ENCODE measurements at regions not wholly inside any gene's neighbourhood (a gene's known extent, or its start where the extent isn't known, plus 50 kb on each side); places are given as distances from the start of the nearest gene placed in this dataset.

GRCh38 chr10:29826801-29827450, 192.2 kb upstream of the SVIL start:
- no peak overlapping the region for H3K27ac ChIP-seq
- intact Hi-C loops (cut with DNase I; ENCODE audit: low total_unique reads), result no loop called here
- no peaks in the 10 kb centered on the region for H3K36me3 ChIP-seq
- H3K9me3 ChIP-seq, result peaks cover 0 to 10% (median 0%) of the 10 kb centered on the region in 3 donors
- H3K4me1 ChIP-seq, result peaks cover 0 to 8% (median 3%) of the 10 kb centered on the region in 4 donors
- no peak overlapping the region for H3K4me3 ChIP-seq
- TF ChIP-seq CTCF (IDR thresholded peaks at IDR 0.05), result no peak
- no peak for DNase-seq
- no peaks in the 10 kb centered on the region for H3K27me3 ChIP-seq

GRCh38 chr10:29826221-29826620, 191.4 kb upstream of the SVIL start:
- intact Hi-C loops (cut with DNase I; ENCODE audit: low total_unique reads), result no loop called here
- peaks cover 0 to 8% (median 4%) of the 10 kb centered on the region in 4 donors for H3K4me1 ChIP-seq

GRCh38 chr10:29823553-29824080, 188.8 kb upstream of the SVIL start:
- Histone ChIP-seq H3K4me1 (peaks cover 0 to 14% (median 3%) of the 10 kb centered on the region in 4 donors), H3K4me3 (no peak overlapping the region), H3K9me3 (no peaks in the 10 kb centered on the region), H3K27me3 (no peaks in the 10 kb centered on the region), H3K27ac (no peak overlapping the region), H3K36me3 (no peaks in the 10 kb centered on the region)
- no peak for TF ChIP-seq CTCF (IDR thresholded peaks at IDR 0.05)
- intact Hi-C loops (cut with DNase I; ENCODE audit: low total_unique reads), result no loop called here
- no peak for DNase-seq

More at GRCh38 chr10:29826221-29826620, 191.4 kb upstream of the SVIL start:
- Histone ChIP-seq H3K27ac (no peak overlapping the region), H3K27me3 (no peaks in the 10 kb centered on the region), H3K4me3 (no peak overlapping the region), H3K9me3 (peaks cover 0 to 10% (median 0%) of the 10 kb centered on the region in 3 donors), H3K36me3 (no peaks in the 10 kb centered on the region)
- no peak for DNase-seq
- TF ChIP-seq CTCF (IDR thresholded peaks at IDR 0.05), result no peak

- no peak for TF ChIP-seq CTCF (IDR thresholded peaks at IDR 0.05)
- H3K4me3 ChIP-seq, result peak overlapping the region in 1 of 2 donors; percentile 5
- peaks cover 0 to 10% (median 0%) of the 10 kb centered on the region in 4 donors for H3K4me1 ChIP-seq
- peak; percentile 53 to 74 for DNase-seq
- H3K27ac ChIP-seq, result peak overlapping the region; percentile 46 to 59
- intact Hi-C loops (cut with DNase I; ENCODE audit: low total_unique reads), result no loop called here
- H3K36me3 ChIP-seq, result no peaks in the 10 kb centered on the region
- no peaks in the 10 kb centered on the region for H3K9me3 ChIP-seq
- no peaks in the 10 kb centered on the region for H3K27me3 ChIP-seq
Observed at GRCh38 chr10:29820890-29821461, 186.2 kb upstream of the SVIL start.

GRCh38 chr10:29816801-29817558, 182.2 kb upstream of the SVIL start:
- H3K27ac ChIP-seq, result no peak overlapping the region
- intact Hi-C loops (cut with DNase I; ENCODE audit: low total_unique reads), result no loop called here
- no peaks in the 10 kb centered on the region for H3K36me3 ChIP-seq
- TF ChIP-seq CTCF (IDR thresholded peaks at IDR 0.05), result no peak
- H3K9me3 ChIP-seq, result no peaks in the 10 kb centered on the region
- no peak overlapping the region for H3K4me3 ChIP-seq
- DNase-seq, result no peak
- no peaks in the 10 kb centered on the region for H3K27me3 ChIP-seq
- H3K4me1 ChIP-seq, result peaks cover 0 to 31% (median 9%) of the 10 kb centered on the region in 4 donors
